ENCODE measurements at regions not wholly inside any gene's neighbourhood (a gene's known extent, or its start where the extent isn't known, plus 50 kb on each side); places are given as distances from the start of the nearest gene placed in this dataset.

DNA sequence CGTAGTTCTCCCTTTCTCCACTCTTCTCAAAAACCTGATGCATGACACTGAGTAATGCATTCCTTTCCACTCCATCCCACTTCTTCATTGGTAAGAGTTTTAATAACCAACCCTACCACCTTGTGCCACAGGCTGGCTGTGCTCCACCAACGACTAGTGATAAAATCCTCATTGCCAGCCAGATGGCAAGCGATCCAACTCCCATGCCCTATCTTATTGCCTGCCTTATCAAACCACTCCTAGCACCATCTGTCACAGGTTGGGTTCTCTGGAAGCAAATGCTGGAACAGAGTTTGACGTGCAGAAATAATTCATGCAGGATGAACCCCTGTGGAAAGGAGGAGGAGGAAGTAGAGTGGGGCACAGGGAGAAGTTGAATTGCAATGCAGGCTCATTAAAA lies 99.5 kb downstream of the CHD9NB start:
- no peaks in the 10 kb centered on the region for H3K79me2 ChIP-seq (ENCODE audit: control insufficient read depth, insufficient read depth, low read length, poor library complexity)
- no peak overlapping the region for H2BK5ac ChIP-seq (ENCODE audit: low read depth, low read length, poor library complexity)
- no peak overlapping the region for H2BK120ac ChIP-seq (ENCODE audit: insufficient read depth, low read length, poor library complexity)
- no peak overlapping the region for H2BK12ac ChIP-seq (ENCODE audit: low read length)
- no peak overlapping the region for H3K4me2 ChIP-seq (ENCODE audit: low read length)
- H4K91ac ChIP-seq (ENCODE audit: low read depth, low read length), result no peak overlapping the region
- no peak overlapping the region for H3K14ac ChIP-seq (ENCODE audit: low read length)
- no peak overlapping the region for H3K4ac ChIP-seq (ENCODE audit: low read depth, low read length)
- H3K23ac ChIP-seq (ENCODE audit: low read length), result no peak overlapping the region
- H3K9ac ChIP-seq (ENCODE audit: low read length), result no peak overlapping the region
- no peak overlapping the region for H3K18ac ChIP-seq (ENCODE audit: low read length)
- H2AK5ac ChIP-seq (ENCODE audit: low read length), result no peak overlapping the region
- no peaks in the 10 kb centered on the region for H3K79me1 ChIP-seq (ENCODE audit: low read length)
- DNase-seq, result peak in 1 of 2 donors; percentile 4
- H3K4me3 ChIP-seq (ENCODE audit: low read depth, low read length), result no peak overlapping the region
- no CpG with 5 or more reads among the region's 4 CpGs for WGBS (ENCODE audit: extremely low coverage, insufficient coverage, insufficient read length)
- no peaks in the 10 kb centered on the region for H3K36me3 ChIP-seq (ENCODE audit: control insufficient read depth in 1 of 2, insufficient read depth in 2 of 2, low read length in 2 of 2)
- H3K4me1 ChIP-seq (ENCODE audit: control insufficient read depth in 1 of 2, insufficient read depth in 2 of 2, low read length in 2 of 2), result no peaks in the 10 kb centered on the region
- peaks cover 1% of the 10 kb centered on the region for H3K9me3 ChIP-seq (ENCODE audit: insufficient read depth, low read depth, low read length)
- H2AFZ ChIP-seq (ENCODE audit: insufficient read depth, low read length, poor library complexity), result no peak overlapping the region
- H4K12ac ChIP-seq (ENCODE audit: low read depth, low read length), result no peak overlapping the region
- no peaks in the 10 kb centered on the region for H3K27me3 ChIP-seq (ENCODE audit: insufficient read depth, low read length)
- H4K8ac ChIP-seq (ENCODE audit: low read depth, low read length), result no peak overlapping the region
- no peak overlapping the region for H3K27ac ChIP-seq (ENCODE audit: low read depth, low read length)

- no peak for DNase-seq
These were observed 103.8 kb downstream of the CHD9NB start for GRCh38 chr16:52948946-52949345.

DNA sequence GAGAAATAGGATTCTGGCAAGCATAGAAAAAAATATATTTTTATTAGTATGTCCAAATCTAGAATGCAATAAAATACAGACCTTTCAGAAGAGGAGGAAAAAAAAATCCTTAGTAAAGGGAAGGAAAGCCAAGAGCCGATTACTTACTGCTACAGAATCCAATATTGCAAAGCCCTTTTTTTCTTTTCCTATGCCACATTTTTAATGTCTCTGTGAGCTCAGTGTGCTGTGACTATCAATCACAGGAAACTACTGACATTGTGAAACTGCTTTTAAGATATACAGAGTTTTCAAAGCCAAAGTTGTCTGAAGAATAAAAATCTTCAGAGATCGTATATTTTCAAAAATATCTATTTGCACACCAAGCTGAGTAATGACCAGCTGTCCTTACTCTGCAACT lies 120.4 kb downstream of the CHD9NB start:
- Histone ChIP-seq H3K18ac (ENCODE audit: low read length) (no peak overlapping the region), H2BK12ac (ENCODE audit: low read length) (no peak overlapping the region), H3K23ac (ENCODE audit: low read length) (no peak overlapping the region), H2AK5ac (ENCODE audit: low read length) (no peak overlapping the region), H2BK5ac (ENCODE audit: low read depth, low read length, poor library complexity) (no peak overlapping the region), H2BK120ac (ENCODE audit: insufficient read depth, low read length, poor library complexity) (no peak overlapping the region), H3K36me3 (ENCODE audit: control insufficient read depth in 1 of 2, insufficient read depth in 2 of 2, low read length in 2 of 2) (no peaks in the 10 kb centered on the region), H3K27ac (ENCODE audit: low read depth, low read length) (no peak overlapping the region), H3K79me1 (ENCODE audit: low read length) (no peaks in the 10 kb centered on the region), H3K27me3 (ENCODE audit: insufficient read depth, low read length) (no peaks in the 10 kb centered on the region), H3K14ac (ENCODE audit: low read length) (no peak overlapping the region), H3K9ac (ENCODE audit: low read length) (no peak overlapping the region), H3K4me3 (ENCODE audit: low read depth, low read length) (no peak overlapping the region), H4K91ac (ENCODE audit: low read depth, low read length) (no peak overlapping the region), H3K9me3 (ENCODE audit: insufficient read depth, low read depth, low read length) (no peaks in the 10 kb centered on the region), H4K12ac (ENCODE audit: low read depth, low read length) (no peak overlapping the region), H3K4me2 (ENCODE audit: low read length) (no peak overlapping the region), H3K4ac (ENCODE audit: low read depth, low read length) (no peak overlapping the region), H3K79me2 (ENCODE audit: control insufficient read depth, insufficient read depth, low read length, poor library complexity) (no peaks in the 10 kb centered on the region), H2AFZ (ENCODE audit: insufficient read depth, low read length, poor library complexity) (no peak overlapping the region), H4K8ac (ENCODE audit: low read depth, low read length) (no peak overlapping the region), H3K4me1 (ENCODE audit: control insufficient read depth in 1 of 2, insufficient read depth in 2 of 2, low read length in 2 of 2) (no peaks in the 10 kb centered on the region)
- WGBS (ENCODE audit: extremely low coverage, insufficient coverage, insufficient read length), result no CpG with 5 or more reads among the region's 2 CpGs
- no peak for DNase-seq

More at GRCh38 chr16:52948946-52949345, 103.8 kb downstream of the CHD9NB start:
- no CpG with 5 or more reads among the region's 3 CpGs for WGBS (ENCODE audit: extremely low coverage, insufficient coverage, insufficient read length)
- Histone ChIP-seq H4K91ac (ENCODE audit: low read depth, low read length) (no peak overlapping the region), H2BK5ac (ENCODE audit: low read depth, low read length, poor library complexity) (no peak overlapping the region), H4K8ac (ENCODE audit: low read depth, low read length) (no peak overlapping the region), H3K4ac (ENCODE audit: low read depth, low read length) (no peak overlapping the region), H3K4me1 (ENCODE audit: control insufficient read depth in 1 of 2, insufficient read depth in 2 of 2, low read length in 2 of 2) (no peaks in the 10 kb centered on the region), H2BK120ac (ENCODE audit: insufficient read depth, low read length, poor library complexity) (no peak overlapping the region), H3K23ac (ENCODE audit: low read length) (no peak overlapping the region), H2AFZ (ENCODE audit: insufficient read depth, low read length, poor library complexity) (no peak overlapping the region), H3K18ac (ENCODE audit: low read length) (no peak overlapping the region), H3K9me3 (ENCODE audit: insufficient read depth, low read depth, low read length) (peaks cover 1% of the 10 kb centered on the region), H2BK12ac (ENCODE audit: low read length) (no peak overlapping the region), H3K27ac (ENCODE audit: low read depth, low read length) (no peak overlapping the region), H3K79me2 (ENCODE audit: control insufficient read depth, insufficient read depth, low read length, poor library complexity) (no peaks in the 10 kb centered on the region), H4K12ac (ENCODE audit: low read depth, low read length) (no peak overlapping the region), H3K14ac (ENCODE audit: low read length) (no peak overlapping the region), H2AK5ac (ENCODE audit: low read length) (no peak overlapping the region), H3K9ac (ENCODE audit: low read length) (no peak overlapping the region), H3K27me3 (ENCODE audit: insufficient read depth, low read length) (no peaks in the 10 kb centered on the region), H3K79me1 (ENCODE audit: low read length) (no peaks in the 10 kb centered on the region), H3K36me3 (ENCODE audit: control insufficient read depth in 1 of 2, insufficient read depth in 2 of 2, low read length in 2 of 2) (no peaks in the 10 kb centered on the region), H3K4me2 (ENCODE audit: low read length) (no peak overlapping the region), H3K4me3 (ENCODE audit: low read depth, low read length) (no peak overlapping the region)

- no peak for DNase-seq
- Histone ChIP-seq H3K14ac (ENCODE audit: low read length) (no peak overlapping the region), H2AK5ac (ENCODE audit: low read length) (no peak overlapping the region), H3K27me3 (ENCODE audit: insufficient read depth, low read length) (no peaks in the 10 kb centered on the region), H2BK12ac (ENCODE audit: low read length) (no peak overlapping the region), H4K12ac (ENCODE audit: low read depth, low read length) (no peak overlapping the region), H3K4me3 (ENCODE audit: low read depth, low read length) (no peak overlapping the region), H4K8ac (ENCODE audit: low read depth, low read length) (no peak overlapping the region), H3K27ac (ENCODE audit: low read depth, low read length) (no peak overlapping the region), H2AFZ (ENCODE audit: insufficient read depth, low read length, poor library complexity) (no peak overlapping the region), H3K23ac (ENCODE audit: low read length) (no peak overlapping the region), H3K4ac (ENCODE audit: low read depth, low read length) (no peak overlapping the region), H3K36me3 (ENCODE audit: control insufficient read depth in 1 of 2, insufficient read depth in 2 of 2, low read length in 2 of 2) (no peaks in the 10 kb centered on the region), H3K18ac (ENCODE audit: low read length) (no peak overlapping the region), H3K79me1 (ENCODE audit: low read length) (no peaks in the 10 kb centered on the region), H3K4me2 (ENCODE audit: low read length) (no peak overlapping the region), H2BK5ac (ENCODE audit: low read depth, low read length, poor library complexity) (no peak overlapping the region), H2BK120ac (ENCODE audit: insufficient read depth, low read length, poor library complexity) (no peak overlapping the region), H3K79me2 (ENCODE audit: control insufficient read depth, insufficient read depth, low read length, poor library complexity) (no peaks in the 10 kb centered on the region), H3K4me1 (ENCODE audit: control insufficient read depth in 1 of 2, insufficient read depth in 2 of 2, low read length in 2 of 2) (no peaks in the 10 kb centered on the region), H3K9me3 (ENCODE audit: insufficient read depth, low read depth, low read length) (no peaks in the 10 kb centered on the region), H4K91ac (ENCODE audit: low read depth, low read length) (no peak overlapping the region), H3K9ac (ENCODE audit: low read length) (no peak overlapping the region)
- no CpG with 5 or more reads among the region's 2 CpGs for WGBS (ENCODE audit: extremely low coverage, insufficient coverage, insufficient read length)
These were observed 123.0 kb downstream of the CHD9NB start for GRCh38 chr16:52929478-52930400.
